Astrocyte of the cerebellum (primary cell): ENCODE measurements at regions not wholly inside any gene's neighbourhood (a gene's known extent, or its start where the extent isn't known, plus 50 kb on each side); places are given as distances from the start of the nearest gene placed in this dataset.

Source experiments
- DNase-seq: peaks from one replicate; pipeline ENCODE4 v3.0.0-alpha.2; 2011; ENCODE audit warnings: low read depth
- H3K4me3 ChIP-seq: 2 replicates; pipeline ENCODE4 v1.5.1; 2011; ENCODE audit warnings: mild to moderate bottlenecking, low read depth, low read length, moderate library complexity
- CTCF ChIP-seq: IDR thresholded peaks from 2 replicates; pipeline ENCODE4 v1.5.1; 2012; ENCODE audit warnings: low read length, low read depth, moderate library complexity, mild to moderate bottlenecking; ENCODE audit errors: missing control alignments
- in situ Hi-C: cut with HindIII; loops from 2 replicates; pipeline ENCODE4 v1.10.0; 2017; ENCODE audit warnings: low sequenced_read_pairs

- no peak overlapping the region for H3K4me3 ChIP-seq
- in situ Hi-C loops = no loop called here
- DNase-seq = no peak
- TF ChIP-seq CTCF = no peak
These were observed 384.6 kb downstream of the RRAGC start for GRCh38 chr1:38474738-38475623.

GRCh38 chr1:38466487-38466886 is 393.1 kb downstream of the RRAGC start:
- TF ChIP-seq CTCF = no peak
- no peak overlapping the region for H3K4me3 ChIP-seq
- no peak for DNase-seq
- in situ Hi-C loops = no loop called here

- no peak overlapping the region for H3K4me3 ChIP-seq
- DNase-seq = no peak
- in situ Hi-C loops = no loop called here
- TF ChIP-seq CTCF = no peak
These were observed 394.1 kb downstream of the RRAGC start for GRCh38 chr1:38465460-38465859.

- no peak for DNase-seq
- TF ChIP-seq CTCF = no peak
- no peak overlapping the region for H3K4me3 ChIP-seq
- in situ Hi-C loops = no loop called here
These were observed 395.4 kb downstream of the RRAGC start for GRCh38 chr1:38464071-38464661.

- TF ChIP-seq CTCF = no peak
- in situ Hi-C loops = no loop called here
- H3K4me3 ChIP-seq = no peak overlapping the region
- no peak for DNase-seq
These were observed 396.5 kb downstream of the RRAGC start for GRCh38 chr1:38463074-38463473.

- no peak overlapping the region for H3K4me3 ChIP-seq
- no peak for TF ChIP-seq CTCF
- in situ Hi-C loops = no loop called here
- no peak for DNase-seq
These were observed 403.1 kb downstream of the RRAGC start for GRCh38 chr1:38456531-38456876.
